ENCODE measurements at regions not wholly inside any gene's neighbourhood (a gene's known extent, or its start where the extent isn't known, plus 50 kb on each side); places are given as distances from the start of the nearest gene placed in this dataset.
A peak's percentile ranks its signal among the peaks of the same experiment; 100 is the strongest.

- TF ChIP-seq CTCF (IDR thresholded peaks at IDR 0.05) = no peak
- Histone ChIP-seq H3K27ac (no peak overlapping the region), H3K4me1 (peaks cover 0 to 9% (median 0%) of the 10 kb centered on the region in 9 donors), H3K36me3 (no peaks in the 10 kb centered on the region), H3K9me3 (peaks cover 0 to 16% (median 0%) of the 10 kb centered on the region in 11 donors), H3K4me3 (no peak overlapping the region), H3K27me3 (no peaks in the 10 kb centered on the region)
- ATAC-seq (peak in 3 of 8 donors; percentile 43 to 75 (median 46)), DNase-seq (no peak)
- intact Hi-C loops (cut with DNase I) = no loop called here
- WGBS, 2 donors = 19 to 23% methylated on average over 4 of the region's 4 CpGs
These were observed 628.0 kb upstream of the NRSN1 start for GRCh38 chr6:23498013-23498412.

GRCh38 chr6:23499549-23499948, 626.5 kb upstream of the NRSN1 start:
- WGBS, 2 donors = 92 to 100% methylated on average over 1 of the region's 1 CpG
- no peaks in the 10 kb centered on the region for H3K27me3 ChIP-seq
- intact Hi-C loops (cut with DNase I) = no loop called here
- peaks cover 0 to 9% (median 0%) of the 10 kb centered on the region in 9 donors for H3K4me1 ChIP-seq
- no peak overlapping the region for H3K27ac ChIP-seq
- no peak overlapping the region for H3K4me3 ChIP-seq
- peaks cover 0 to 21% (median 0%) of the 10 kb centered on the region in 11 donors for H3K9me3 ChIP-seq
- no peak for TF ChIP-seq CTCF (IDR thresholded peaks at IDR 0.05)
- H3K36me3 ChIP-seq = no peaks in the 10 kb centered on the region
- DNase-seq (no peak), ATAC-seq (no peak)

- Histone ChIP-seq H3K36me3 (no peaks in the 10 kb centered on the region), H3K9me3 (peaks cover 0 to 21% (median 0%) of the 10 kb centered on the region in 11 donors), H3K27me3 (no peaks in the 10 kb centered on the region), H3K4me3 (no peak overlapping the region), H3K27ac (no peak overlapping the region), H3K4me1 (peaks cover 0 to 1% (median 0%) of the 10 kb centered on the region in 9 donors)
- ATAC-seq (no peak), DNase-seq (no peak)
- intact Hi-C loops (cut with DNase I) = no loop called here
- TF ChIP-seq CTCF (IDR thresholded peaks at IDR 0.05) = no peak
- WGBS, 2 donors = 27 to 38% methylated on average over 1 of the region's 1 CpG
These were observed 622.8 kb upstream of the NRSN1 start for GRCh38 chr6:23503173-23503572.

GRCh38 chr6:23505026-23505425, 621.0 kb upstream of the NRSN1 start:
- ATAC-seq = no peak
- no peak overlapping the region for H3K27ac ChIP-seq
- no peaks in the 10 kb centered on the region for H3K27me3 ChIP-seq
- no peaks in the 10 kb centered on the region for H3K36me3 ChIP-seq
- H3K4me3 ChIP-seq = no peak overlapping the region
- no peaks in the 10 kb centered on the region for H3K4me1 ChIP-seq
- 94 to 96% methylated on average over 3 of the region's 3 CpGs for WGBS, 2 donors
- no peak for TF ChIP-seq CTCF (IDR thresholded peaks at IDR 0.05)
- peaks cover 0 to 21% (median 0%) of the 10 kb centered on the region in 11 donors for H3K9me3 ChIP-seq
- DNase-seq = no peak
- intact Hi-C loops (cut with DNase I) = no loop called here
